ENCODE measurements at regions not wholly inside any gene's neighbourhood (a gene's known extent, or its start where the extent isn't known, plus 50 kb on each side); places are given as distances from the start of the nearest gene placed in this dataset.

DNA sequence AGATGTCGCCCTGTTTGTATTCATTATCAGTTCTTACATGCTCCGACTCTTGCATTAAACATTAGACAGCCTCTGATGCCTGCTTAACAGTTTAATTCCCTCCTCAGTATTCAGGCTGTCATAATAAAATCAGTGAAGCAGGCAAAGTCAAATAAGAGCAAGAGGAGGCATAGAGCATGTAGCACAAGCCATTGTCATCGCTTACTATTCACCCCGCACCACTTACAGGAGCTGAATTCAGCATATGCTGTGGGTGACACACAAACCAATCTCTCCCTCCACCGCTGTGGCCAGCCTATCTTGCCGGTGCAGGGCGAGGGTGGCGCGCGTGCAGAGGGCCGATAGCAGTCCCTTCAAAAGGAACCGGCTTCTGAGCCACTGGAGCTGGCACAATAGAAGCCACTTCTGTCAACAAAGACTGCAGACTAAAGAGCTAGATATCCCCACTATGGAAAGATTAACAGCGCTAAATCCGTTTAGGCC is 433.2 kb upstream of the MGMT start:
- no peak for DNase-seq

DNA sequence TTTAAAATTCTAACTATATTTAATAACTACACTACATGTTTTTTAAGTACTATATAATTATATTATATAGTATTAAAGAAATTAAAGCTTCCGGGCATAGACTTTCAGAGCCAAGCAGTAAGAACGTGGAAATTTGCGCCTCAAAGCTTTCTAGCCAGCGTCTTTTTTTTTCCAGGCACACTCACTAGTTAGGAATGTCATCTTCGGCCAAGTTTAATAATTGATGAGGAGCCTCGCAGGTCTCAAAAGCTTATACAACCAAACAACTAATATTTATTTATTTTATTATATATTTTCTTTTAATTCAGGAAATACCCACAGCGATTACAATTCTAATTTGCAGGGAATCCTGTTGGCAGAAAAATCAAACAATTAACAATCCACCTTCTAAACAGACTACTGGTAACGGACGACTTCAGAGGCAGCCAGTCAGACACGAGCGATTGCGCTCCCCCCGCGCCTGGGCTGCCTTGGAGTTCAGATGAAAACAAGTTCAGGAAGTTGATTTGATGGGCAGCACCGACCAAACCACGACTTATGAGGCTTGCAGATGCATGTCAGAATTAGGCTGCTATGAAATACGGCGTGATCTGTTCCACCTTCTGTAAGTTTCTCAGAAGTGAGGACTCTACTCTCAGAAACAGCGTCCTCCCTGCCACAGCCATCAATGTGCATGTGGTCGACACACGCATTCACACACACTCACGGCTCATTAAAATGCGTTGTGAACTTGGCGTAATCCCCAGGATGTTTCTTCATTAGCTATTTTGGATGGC is 431.8 kb upstream of the MGMT start:
- DNase-seq = peak; percentile 77

DNA sequence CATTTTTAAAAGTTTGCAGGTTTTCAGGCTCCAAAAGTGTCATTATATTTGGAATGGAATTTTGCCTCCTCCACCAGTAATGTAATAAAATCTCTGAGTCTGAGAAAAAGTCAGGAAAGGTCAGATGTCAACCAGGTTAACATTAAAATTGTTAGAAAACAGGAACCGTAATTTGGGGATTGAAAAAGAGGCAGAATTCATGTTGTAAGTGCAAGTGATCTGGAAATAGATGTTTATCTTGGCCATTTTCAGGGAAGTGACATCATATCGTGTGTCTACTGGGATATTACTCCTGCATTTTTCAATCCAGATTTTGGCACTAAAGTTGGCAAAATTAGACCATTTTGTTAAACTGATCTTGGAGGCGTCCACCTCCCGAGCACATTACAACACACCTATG is 428.5 kb upstream of the MGMT start:
- no peak for DNase-seq

DNA sequence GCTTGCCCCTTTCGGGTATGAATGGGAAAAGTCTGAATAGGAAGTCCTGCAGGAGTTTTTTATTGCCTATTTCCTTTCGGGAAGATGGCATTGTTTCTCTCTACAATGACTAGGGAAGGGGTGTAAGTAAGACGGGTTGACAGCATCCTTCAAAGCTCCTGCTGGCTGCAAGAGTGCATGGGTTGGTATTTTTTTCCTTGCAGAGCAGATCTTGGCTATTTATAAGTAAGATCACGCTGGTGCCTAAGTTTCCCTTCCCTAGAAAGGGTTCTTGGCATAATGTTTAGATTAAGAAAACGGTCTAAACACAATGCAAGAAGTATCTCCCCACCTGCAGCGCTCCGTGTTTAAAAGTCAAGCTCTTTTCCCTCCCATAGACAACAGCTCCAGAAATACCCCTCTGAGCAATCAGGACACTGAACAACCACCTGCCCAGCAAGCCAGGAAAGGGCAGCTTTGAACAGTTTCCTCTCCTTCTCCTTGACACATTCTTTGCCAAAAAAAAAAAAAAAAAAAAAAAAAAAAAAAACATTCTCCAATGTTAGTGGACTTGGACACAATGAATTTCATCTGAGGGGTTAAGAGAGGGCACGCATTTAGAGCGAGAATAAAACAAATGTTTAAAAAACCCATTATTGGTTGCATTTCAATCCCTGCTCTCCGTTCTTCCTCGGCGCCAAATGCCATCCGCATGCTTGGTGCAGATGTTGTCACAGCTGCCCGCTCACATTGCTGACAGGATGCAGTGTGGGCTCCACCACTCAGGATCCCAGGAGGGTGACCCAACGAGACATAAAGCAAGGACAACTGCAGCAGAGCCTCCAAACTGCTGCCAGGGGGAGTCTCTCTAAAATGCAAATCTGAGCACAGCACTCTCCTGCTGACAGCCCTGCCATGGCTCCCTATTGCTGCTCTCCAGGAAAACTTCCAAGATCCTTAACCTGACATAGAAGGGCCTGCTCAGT is 427.4 kb upstream of the MGMT start:
- DNase-seq = no peak

DNA sequence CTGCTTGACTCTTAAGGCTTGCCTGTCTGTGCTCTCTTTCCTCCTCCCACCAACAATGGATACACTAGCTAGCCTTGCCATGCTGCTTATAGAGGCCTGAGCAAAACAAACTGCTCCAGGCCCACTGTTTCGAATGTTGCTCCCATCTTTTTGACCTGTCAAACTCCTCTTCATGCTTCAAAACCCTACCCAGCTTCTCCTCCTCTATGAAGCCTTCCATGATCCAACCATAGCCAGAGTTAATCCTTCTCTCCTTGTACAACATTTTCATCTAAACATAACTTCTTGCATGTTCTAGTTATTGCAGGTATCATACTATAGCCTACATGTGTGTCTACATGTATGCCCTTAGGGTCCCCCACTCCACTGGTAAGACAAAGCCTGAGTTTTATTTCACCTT is 426.7 kb upstream of the MGMT start:
- no peak for DNase-seq

DNA sequence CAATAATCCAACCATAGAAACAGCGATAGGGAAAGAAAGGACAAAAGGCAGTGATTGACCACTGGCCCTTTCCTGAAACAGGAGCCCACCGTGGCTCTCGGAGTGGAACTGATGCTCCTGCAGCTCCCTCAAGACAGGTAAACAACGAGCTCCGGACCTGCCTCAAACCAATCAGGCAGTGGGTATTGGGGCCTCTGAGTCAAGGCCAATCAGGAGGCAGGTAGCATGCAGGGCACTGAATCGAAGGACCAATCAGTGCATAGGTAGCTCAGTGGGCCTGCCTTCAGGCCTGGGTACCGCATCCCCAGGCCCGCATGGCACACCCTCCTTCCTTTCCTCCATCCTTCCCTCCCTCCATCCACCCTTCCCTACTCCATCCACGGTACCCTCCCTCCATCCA is 425.1 kb upstream of the MGMT start:
- no peak for DNase-seq

DNA sequence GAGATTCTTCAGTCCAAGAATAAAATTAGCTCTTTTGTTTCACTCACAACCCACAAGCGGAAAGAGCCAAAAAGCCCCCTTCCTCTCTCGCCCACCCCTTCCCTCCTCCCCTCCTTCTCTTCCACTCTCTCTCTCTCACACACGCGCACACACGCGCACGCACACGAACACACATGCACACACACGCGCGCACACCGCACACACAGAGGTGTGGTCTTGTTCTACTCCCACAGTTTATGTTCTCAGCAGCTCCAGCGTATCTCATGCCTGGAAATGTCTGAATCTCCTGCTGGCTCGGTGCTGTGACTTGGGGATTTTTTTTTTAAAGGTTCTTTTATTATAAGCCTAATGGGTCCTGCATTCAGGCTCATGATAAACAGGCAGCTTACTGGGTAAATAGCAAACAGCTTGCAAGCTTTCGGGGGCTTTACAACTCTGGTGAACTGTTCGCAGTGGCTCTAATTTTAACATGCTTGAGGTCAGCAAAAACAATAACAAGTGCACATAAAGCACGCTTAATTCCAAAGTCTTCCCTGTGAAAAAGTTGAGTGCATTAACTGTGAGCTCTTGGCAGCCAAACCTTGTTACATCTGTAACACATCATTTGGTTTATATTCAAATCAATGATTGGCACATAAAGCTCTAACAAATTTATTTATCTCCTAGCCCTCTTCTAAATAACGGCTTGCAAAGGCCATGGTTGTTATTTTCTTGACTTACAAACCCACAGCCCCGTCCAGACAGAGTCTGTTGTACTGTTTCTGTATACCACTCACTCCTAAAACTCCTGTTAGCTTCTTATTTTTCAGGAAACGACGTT is 424.1 kb upstream of the MGMT start:
- no peak for DNase-seq

DNA sequence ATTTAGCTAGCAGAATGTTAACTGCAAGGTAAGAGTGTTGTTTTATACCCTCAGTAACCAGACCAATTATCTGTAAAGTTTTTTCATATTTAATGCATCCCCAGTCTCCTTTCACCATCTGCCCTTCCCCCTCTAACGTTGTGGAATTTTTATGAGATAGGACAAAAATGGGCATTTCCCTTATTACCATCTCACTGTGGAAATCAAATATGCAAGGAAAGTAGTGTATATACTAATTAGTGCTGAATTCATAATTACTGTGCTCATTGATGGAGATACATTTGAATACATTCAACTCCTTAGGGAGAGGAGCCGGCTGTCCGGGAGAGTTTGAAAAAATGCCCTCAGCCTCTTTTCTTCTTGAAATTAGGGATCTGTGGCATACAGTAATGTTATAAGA is 423.4 kb upstream of the MGMT start:
- DNase-seq = no peak

DNA sequence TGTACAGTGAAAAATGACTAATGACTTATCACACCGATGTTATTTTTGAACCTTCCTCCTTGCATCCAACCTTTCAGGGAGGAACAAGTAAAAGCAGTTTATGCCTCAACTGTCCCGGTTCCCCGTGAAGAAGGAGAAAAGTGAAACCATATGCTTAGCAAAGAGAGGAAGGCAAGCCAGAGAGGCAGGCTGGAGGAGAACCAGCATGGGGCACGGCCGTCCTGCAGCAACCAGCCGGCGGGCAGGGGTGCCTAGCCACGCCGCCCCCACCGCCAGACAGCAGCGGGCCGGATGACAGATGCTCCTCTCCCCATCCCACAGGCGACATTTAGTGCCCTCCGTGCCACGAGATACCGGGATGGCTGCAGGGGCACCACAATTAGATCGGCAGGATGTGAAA is 421.4 kb upstream of the MGMT start:
- no peak for DNase-seq

DNA sequence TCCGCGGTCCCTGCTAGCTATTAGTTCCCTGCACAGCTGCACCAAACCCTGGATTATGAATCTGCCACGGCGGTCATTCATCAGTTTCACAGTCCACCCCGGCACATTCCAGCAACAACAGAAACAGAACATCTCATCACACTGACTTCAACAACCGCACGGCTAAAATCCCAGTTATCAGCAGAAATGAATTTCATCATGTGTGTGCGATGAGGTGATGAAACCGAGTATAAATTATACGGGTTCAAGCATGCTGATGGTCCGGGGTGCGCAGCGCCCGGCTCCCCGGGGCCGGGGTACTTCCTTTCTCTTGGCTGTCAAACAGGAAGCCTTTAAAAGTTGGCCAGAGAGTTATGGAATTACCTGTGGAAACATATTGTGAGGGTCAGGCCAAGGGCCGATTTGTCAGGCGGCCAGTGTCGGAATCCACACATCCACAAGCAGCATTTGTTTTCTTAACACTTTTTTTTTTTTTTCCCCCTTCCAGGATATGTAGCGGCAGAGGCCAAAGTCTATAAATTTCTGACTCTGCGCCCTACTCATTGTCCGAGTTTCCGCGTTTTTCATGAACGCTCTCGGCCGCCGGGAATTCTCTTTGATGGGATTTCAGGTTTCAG is 420.9 kb upstream of the MGMT start:
- DNase-seq = no peak

DNA sequence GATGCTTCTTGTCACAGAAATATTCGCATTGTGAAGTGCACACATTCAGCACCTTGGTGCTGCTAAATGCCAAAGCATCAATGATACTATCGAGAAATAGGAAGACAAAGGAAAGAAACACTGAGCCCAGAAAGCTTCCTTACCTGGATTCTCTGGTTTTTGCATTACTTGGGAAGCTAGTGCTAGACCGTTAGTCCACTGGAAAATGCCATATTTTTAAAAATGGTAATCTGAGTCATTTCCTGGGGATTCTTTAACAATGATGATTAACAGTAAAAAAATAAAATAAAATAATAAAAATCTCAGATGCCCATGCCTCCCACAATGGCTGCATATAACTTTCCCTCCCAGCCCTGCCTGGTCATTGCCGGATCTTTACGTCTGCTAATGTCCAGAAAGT is 420.1 kb upstream of the MGMT start:
- no peak for DNase-seq

DNA sequence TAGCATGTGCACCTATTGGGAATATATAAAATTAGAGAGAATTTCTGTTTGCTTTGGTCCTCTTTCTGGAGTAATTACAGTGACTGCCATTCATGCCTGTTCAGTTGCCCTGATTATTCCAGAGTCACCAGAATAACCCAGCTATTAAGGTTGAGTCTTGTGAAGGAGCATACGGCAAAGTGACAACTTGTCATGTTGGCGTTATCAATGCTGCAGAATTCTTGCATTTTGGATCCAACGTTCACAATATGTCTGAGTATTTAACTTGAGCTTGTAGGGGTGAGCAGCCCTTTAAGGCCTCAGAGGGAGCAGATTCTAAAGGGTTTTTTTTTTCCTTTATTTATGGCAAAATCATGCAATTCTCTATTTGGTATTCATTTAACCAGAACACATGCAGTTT is 419.4 kb upstream of the MGMT start:
- DNase-seq = no peak

DNA sequence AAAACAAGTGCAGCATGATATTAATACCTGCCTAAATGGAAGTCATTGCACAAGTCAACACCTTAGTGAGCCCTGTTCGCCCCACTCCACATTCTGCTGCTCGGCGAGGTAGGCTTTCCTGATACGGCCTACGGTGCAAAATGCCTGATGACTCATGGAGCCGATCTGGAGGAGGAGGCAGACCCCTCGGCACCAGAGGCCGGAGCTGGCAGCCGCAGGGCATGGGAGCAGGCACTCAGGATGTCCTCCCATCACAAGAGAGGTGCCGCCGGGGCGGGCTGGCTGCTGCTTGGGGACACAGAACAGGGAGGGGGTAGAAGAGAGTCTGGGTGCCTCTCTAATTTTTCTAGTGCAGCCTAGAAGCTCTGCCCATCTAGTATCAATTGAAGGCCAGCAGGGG is 418.5 kb upstream of the MGMT start:
- no peak for DNase-seq

DNA sequence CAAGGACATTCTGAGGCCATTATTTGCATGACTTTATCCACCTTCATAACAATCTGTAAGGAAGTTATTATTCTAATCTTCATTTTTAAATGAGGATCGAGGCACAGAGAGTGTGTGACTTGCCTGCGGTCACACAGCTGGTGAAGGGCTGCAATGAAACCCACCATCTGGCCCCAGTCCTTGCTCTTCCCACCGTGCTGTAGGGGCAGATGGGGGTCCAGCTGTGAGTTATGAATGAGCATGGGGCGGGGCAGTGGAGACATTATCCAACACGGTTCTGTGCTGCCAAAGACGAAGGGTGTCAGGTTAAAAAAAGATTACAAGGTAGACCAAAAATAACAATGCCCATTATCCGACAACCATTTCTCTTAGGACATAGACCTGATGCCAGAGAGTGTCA is 417.5 kb upstream of the MGMT start:
- no peak for DNase-seq

DNA sequence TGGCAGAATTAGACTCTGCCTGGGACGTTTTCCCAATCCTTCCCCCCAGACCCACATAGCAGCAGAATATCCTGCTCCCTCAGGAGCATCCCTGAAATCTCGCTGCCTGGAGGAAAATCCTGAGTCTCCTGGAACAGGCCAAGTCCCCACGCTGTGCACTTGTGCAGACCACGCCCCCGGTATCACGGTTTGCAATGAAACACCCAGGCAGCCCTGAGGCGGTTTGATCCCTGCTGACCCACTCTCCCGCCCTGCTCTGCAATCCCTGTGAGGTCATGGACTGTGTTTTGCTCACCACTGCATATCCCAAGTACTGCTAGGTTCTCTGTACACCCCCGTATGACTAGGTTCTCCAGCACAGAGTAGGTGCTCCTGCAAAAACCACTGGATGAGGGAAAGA is 411.8 kb upstream of the MGMT start:
- DNase-seq = no peak

DNA sequence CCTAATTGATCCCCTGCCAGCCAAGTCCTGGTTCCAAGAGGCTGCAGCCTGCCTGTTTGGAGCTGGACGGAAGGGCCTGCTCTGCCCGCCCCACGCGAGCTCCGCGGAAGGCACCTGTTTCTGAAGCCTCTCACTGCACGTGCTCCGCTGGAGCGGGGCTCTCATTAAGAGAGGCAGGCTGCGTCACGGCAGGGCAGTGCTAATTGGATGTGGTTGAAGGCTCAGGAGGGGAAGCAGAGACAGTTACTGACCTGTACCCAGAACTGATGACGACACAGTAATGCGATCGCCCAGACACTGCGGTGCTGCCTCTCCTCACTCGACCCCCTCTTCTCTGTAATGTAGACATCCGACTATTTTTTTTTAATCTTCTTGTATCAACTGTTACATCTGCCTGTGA is 411.1 kb upstream of the MGMT start:
- DNase-seq = no peak

DNA sequence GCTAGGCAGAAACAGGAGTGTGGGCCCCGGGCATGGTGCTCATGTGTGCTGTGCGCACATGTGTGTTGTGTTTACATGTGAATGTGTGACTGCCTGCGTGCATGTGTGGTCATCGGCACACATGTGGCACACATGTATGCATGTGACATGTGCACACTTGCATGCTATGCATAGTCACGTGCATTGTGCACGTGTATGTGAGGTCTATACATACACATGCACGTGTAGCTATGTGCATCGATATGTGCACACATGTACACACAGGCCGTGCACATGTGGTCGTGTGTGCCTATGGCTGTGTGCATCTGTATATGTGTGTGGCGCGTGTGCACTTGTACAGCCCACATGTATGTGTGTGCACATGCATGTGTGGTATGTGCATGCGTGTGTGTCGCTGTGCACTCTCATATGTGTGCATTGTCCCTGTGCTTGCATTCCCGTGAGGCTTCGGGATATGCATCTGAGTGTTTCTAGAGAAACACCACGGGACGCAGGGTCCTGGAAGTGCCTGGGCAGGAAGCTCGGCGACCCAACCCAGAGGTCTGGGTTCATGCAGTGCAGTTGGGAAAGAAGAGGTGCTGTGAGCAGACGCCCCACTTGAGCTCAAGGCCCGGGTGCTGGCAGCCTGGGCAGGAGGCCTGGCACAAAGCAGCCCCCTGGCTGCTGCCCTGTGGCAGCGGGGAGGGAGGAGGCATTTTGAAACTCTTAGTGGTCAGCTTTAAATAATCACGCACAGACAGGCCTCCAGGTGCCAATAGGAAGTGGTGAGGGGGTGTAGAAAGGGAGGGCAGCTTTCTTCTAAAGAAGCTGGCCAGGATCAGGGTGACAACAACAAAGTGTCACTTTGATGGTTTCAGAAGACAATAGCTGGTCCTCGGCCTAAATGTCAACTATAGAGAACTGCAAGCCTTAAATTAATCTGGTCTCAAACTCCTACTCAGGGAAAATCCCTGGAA is 410.0 kb upstream of the MGMT start:
- DNase-seq = no peak

DNA sequence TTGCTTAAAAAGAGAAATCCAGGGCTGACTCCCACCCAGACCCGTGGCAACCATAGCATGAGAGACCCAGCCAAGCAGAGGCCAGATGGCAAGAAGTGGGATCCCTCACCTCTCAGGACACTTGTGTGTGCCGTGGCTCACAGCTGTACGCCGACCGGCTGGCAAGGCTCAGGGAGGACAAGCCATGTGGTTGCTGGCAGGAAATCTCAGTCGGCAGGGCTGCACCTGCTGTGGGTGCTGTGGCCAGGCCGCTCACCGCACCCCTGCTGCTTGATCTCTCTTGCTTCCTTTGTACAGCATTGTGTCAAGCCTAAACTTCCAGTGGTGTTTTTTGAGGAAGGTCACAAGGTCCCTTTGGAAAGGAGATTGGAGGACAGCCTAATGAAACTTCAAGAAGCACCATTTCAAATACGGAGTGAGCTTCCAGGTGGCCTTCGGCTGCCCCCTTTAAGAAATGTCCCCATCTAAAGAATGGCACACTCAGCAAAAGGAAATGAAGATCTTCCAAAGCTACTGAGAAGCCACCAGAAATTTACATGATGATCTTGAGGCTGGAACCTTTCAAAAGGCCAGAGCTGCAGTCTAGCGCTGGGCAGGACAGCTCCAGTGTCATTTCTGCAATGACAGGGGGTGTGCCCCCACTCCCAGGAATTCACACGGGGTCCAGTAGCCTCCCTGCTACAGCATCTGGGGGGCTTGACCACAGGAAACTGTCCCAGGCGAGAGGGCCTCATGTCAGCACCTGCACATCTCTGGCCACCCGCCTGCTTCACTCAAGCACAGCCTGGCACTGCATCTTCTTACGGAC is 409.0 kb upstream of the MGMT start:
- peak; percentile 41 for DNase-seq

DNA sequence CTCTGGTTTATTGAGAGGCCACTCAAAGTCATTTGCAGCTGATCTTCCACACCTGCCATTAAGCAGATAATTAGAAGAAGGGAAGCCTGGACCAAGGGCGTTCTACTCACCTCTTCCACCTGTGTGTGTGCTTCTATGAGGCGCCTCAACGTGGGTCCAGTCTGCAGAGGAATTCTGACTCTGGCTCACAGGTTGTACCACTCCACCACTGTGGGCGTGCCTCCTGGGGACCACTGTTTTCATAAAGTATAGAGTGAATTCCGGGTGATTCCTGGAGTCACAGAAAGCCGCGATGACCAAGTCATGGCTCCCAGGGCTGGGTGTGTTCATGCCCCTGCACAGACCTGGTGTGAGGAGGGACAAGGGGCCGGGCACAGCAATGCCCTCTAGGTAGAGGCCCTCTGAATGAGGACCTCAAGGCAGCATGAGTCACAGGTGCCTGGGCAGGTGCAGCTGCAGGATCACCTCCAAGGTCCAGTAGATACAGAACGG is 408.3 kb upstream of the MGMT start:
- DNase-seq = no peak

DNA sequence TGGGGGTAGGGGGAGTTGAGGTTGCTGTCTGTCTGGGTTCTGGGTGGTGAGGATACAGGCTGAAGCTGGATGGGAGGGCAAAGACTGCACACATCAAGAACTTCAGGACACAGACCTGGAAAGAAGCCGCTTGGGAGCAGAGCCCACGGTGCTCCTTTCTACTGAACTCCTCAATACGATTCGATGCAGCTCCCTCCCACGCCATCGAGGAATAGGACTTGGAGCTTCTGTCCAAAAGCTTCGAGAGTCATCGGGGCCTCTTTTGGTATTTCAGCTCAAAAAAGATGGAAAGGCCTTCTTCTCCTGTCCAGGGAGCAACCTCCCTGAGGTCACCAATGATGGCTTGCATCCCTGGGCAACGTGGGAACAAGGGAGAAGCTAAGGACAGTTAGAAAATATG is 407.1 kb upstream of the MGMT start:
- DNase-seq = no peak

All from CD4-positive, alpha-beta T cell treated with Interleukin-15 for 1 hour (primary cell).